Esophagus squamous epithelium (tissue), 5 donors: ENCODE measurements at regions not wholly inside any gene's neighbourhood (a gene's known extent, or its start where the extent isn't known, plus 50 kb on each side); places are given as distances from the start of the nearest gene placed in this dataset.
"Not testable (repeated sequence)": the region's sequence is repeated elsewhere in the genome, so short reads cannot be mapped to it uniquely, and the experiment has no call there.

ENCODE experiments used
- DNase-seq: peaks from one replicate; lab custom pipeline; 2025; lab: John Stamatoyannopoulos, UW
- H3K27ac ChIP-seq, 4 donors: fragments of 200-600 bp; sonication (generic); one replicate each; pipeline ENCODE4 v1.5.1; 2016 to 2019; ENCODE audit warnings: mild to moderate bottlenecking in 1 of 4
- H3K27me3 ChIP-seq, 4 donors: fragments of 200-600 bp; sonication (generic); 1 replicate in 3 of 4; 2 replicates in 1 of 4; pipeline versions ENCODE4 v1.5.1 to v1.6.0; 2017 to 2021; ENCODE audit warnings: antibody characterized with exemption in 1 of 4
- H3K36me3 ChIP-seq, 3 donors: fragments of 200-600 bp; sonication (generic); one replicate each; pipeline ENCODE4 v1.5.1; 2016 to 2019
- H3K4me1 ChIP-seq, 3 donors: fragments of 200-600 bp; sonication (generic); one replicate each; pipeline ENCODE4 v1.5.1; 2017 to 2019
- H3K4me3 ChIP-seq, 4 donors: fragments of 200-600 bp; sonication (generic); 1 replicate in 3 of 4; 2 replicates in 1 of 4; pipeline ENCODE4 v1.5.1; 2016 to 2019; ENCODE audit warnings: mild to moderate bottlenecking in 2 of 4, moderate library complexity in 1 of 4
- H3K9me3 ChIP-seq, 3 donors: fragments of 200-600 bp; sonication (generic); one replicate each; pipeline ENCODE4 v1.5.1; 2016 to 2019
- CTCF ChIP-seq, 6 experiments: fragments of 450-650 bp in 4 of 6; fragments of 200-600 bp in 2 of 6; sonication (generic) in 2 of 6; IDR thresholded peaks; one replicate each; pipeline ENCODE4 v1.5.1; 2016 to 2019; ENCODE audit warnings: antibody characterized with exemption in 6 of 6, mild to moderate bottlenecking in 4 of 6, moderate library complexity in 4 of 6
- POLR2A ChIP-seq, 4 donors: fragments of 450-650 bp; IDR thresholded peaks; one replicate each; pipeline ENCODE4 v1.6.1; 2017; ENCODE audit warnings: antibody characterized with exemption in 4 of 4, mild to moderate bottlenecking in 4 of 4, moderate library complexity in 3 of 4
- WGBS, 2 donors: methylation state at CpG; one replicate each; pipeline ENCODE4 v1.1.5; 2018; 5-methylcytosine and 5-hydroxymethylcytosine counted together
- intact Hi-C: fragments of 100-400 bp; cut with DNase I; formaldehyde crosslinking; loops from one replicate; pipeline ENCODE4 v1.15.0; 2022
- donor health status: DM: yes; HTN: yes; CAD: no.

GRCh38 chr1:234765672-234766071 is 155.7 kb upstream of the IRF2BP2 start:
- intact Hi-C loops, result no loop called here
- TF ChIP-seq POLR2A (IDR thresholded peaks at IDR 0.05) (no peak), CTCF (IDR thresholded peaks at IDR 0.05) (no peak)
- Histone ChIP-seq H3K27me3 (no peaks in the 10 kb centered on the region), H3K4me3 (no peak overlapping the region), H3K36me3 (no peaks in the 10 kb centered on the region), H3K27ac (no peak overlapping the region), H3K4me1 (no peaks in the 10 kb centered on the region), H3K9me3 (no peaks in the 10 kb centered on the region)
- DNase-seq, result no peak
- 100% methylated on average over 1 of the region's 1 CpG for WGBS, 2 donors

- H3K36me3 ChIP-seq, result no peaks in the 10 kb centered on the region
- no peak for TF ChIP-seq POLR2A (IDR thresholded peaks at IDR 0.05)
- TF ChIP-seq CTCF (IDR thresholded peaks at IDR 0.05), result no peak
- H3K27me3 ChIP-seq, result no peaks in the 10 kb centered on the region
- no peak overlapping the region for H3K4me3 ChIP-seq
- no peak overlapping the region for H3K27ac ChIP-seq
- H3K4me1 ChIP-seq, result peaks cover 0 to 4% (median 4%) of the 10 kb centered on the region in 3 donors
- H3K9me3 ChIP-seq, result no peaks in the 10 kb centered on the region
- intact Hi-C loops, result no loop called here
- 63 to 95% methylated on average over 4 of the region's 4 CpGs for WGBS, 2 donors
- no peak for DNase-seq
Observed at GRCh38 chr1:234765181-234765580, 155.2 kb upstream of the IRF2BP2 start.

- Histone ChIP-seq H3K27ac (no peak overlapping the region), H3K4me3 (no peak overlapping the region), H3K36me3 (no peaks in the 10 kb centered on the region), H3K4me1 (peaks cover 0 to 6% (median 5%) of the 10 kb centered on the region in 3 donors), H3K27me3 (no peaks in the 10 kb centered on the region), H3K9me3 (no peaks in the 10 kb centered on the region)
- intact Hi-C loops, result no loop called here
- no peak for DNase-seq
- 78 to 88% methylated on average over 5 to 7 of the region's 8 CpGs for WGBS, 2 donors
- TF ChIP-seq POLR2A (IDR thresholded peaks at IDR 0.05) (no peak), CTCF (IDR thresholded peaks at IDR 0.05) (no peak)
Observed at GRCh38 chr1:234763910-234764309, 153.9 kb upstream of the IRF2BP2 start.

- H3K27me3 ChIP-seq, result no peaks in the 10 kb centered on the region
- H3K36me3 ChIP-seq, result no peaks in the 10 kb centered on the region
- intact Hi-C loops, result no loop called here
- TF ChIP-seq CTCF (IDR thresholded peaks at IDR 0.05) (no peak), POLR2A (IDR thresholded peaks at IDR 0.05) (no peak)
- no peak overlapping the region for H3K27ac ChIP-seq
- H3K9me3 ChIP-seq, result no peaks in the 10 kb centered on the region
- WGBS, 2 donors, result 67 to 75% methylated on average over 5 of the region's 5 CpGs
- no peak for DNase-seq
- no peak overlapping the region for H3K4me3 ChIP-seq
- H3K4me1 ChIP-seq, result peaks cover 0 to 6% (median 5%) of the 10 kb centered on the region in 3 donors
Observed at GRCh38 chr1:234763367-234763766, 153.4 kb upstream of the IRF2BP2 start.

GRCh38 chr1:234762127-234762526 is 152.1 kb upstream of the IRF2BP2 start:
- WGBS, 2 donors, result 72 to 88% methylated on average over 4 to 5 of the region's 5 CpGs
- H3K36me3 ChIP-seq, H3K9me3 ChIP-seq, H3K27me3 ChIP-seq, DNase-seq, H3K4me3 ChIP-seq, H3K4me1 ChIP-seq, H3K27ac ChIP-seq, intact Hi-C loops: not testable (repeated sequence)

GRCh38 chr1:234760303-234760723 is 150.3 kb upstream of the IRF2BP2 start:
- WGBS, 2 donors, result 90 to 100% methylated on average over 2 to 5 of the region's 6 CpGs
- DNase-seq, result no peak
- TF ChIP-seq POLR2A (IDR thresholded peaks at IDR 0.05), result no peak
- TF ChIP-seq CTCF (IDR thresholded peaks at IDR 0.05), result no peak
- Histone ChIP-seq H3K4me1 (peaks cover 0 to 15% (median 8%) of the 10 kb centered on the region in 3 donors), H3K9me3 (no peaks in the 10 kb centered on the region), H3K36me3 (no peaks in the 10 kb centered on the region), H3K27ac (no peak overlapping the region), H3K4me3 (no peak overlapping the region), H3K27me3 (no peaks in the 10 kb centered on the region)
- intact Hi-C loops, result no loop called here
